Calu3 (cell line): ENCODE measurements at regions not wholly inside any gene's neighbourhood (a gene's known extent, or its start where the extent isn't known, plus 50 kb on each side); places are given as distances from the start of the nearest gene placed in this dataset.

ENCODE experiments used
- BruUV-seq: library from RNA; stranded (reverse); fragments of 400-500 nt; replicated peaks from 2 replicates; lab custom pipeline; 2021; lab: Mats Ljungman, UMichigan
- CTCF ChIA-PET: fragments of 300-600 bp; sonication (Branson Sonifier 250); formaldehyde crosslinking; loops from one replicate; lab custom pipeline; 2022; ENCODE audit warnings: antibody characterized with exemption; lab: Charles Lee
- DNase-seq: peaks from one replicate; pipeline ENCODE4 v3.0.0; 2022
- H3K27ac Mint-ChIP-seq: one replicate; pipeline ENCODE4 v1.8.0; 2022; ENCODE audit warnings: mixed read lengths; ENCODE audit not compliant: unreplicated experiment
- H3K27me3 Mint-ChIP-seq: one replicate; pipeline ENCODE4 v1.8.0; 2022; ENCODE audit warnings: mixed read lengths; ENCODE audit not compliant: unreplicated experiment
- H3K36me3 Mint-ChIP-seq: one replicate; pipeline ENCODE4 v1.8.0; 2022; ENCODE audit warnings: mild to moderate bottlenecking, moderate library complexity, mixed read lengths; ENCODE audit not compliant: insufficient read depth, unreplicated experiment
- H3K4me1 Mint-ChIP-seq: one replicate; pipeline ENCODE4 v1.8.0; 2022; ENCODE audit warnings: mild to moderate bottlenecking, low read depth, mixed read lengths; ENCODE audit not compliant: unreplicated experiment
- H3K4me3 Mint-ChIP-seq: one replicate; pipeline ENCODE4 v1.8.0; 2022; ENCODE audit warnings: mild to moderate bottlenecking, low read depth, moderate library complexity, mixed read lengths; ENCODE audit not compliant: unreplicated experiment
- H3K9me3 Mint-ChIP-seq: one replicate; pipeline ENCODE4 v1.8.0; 2022; ENCODE audit warnings: low read depth, mixed read lengths; ENCODE audit not compliant: unreplicated experiment
- CTCF ChIP-seq: fragments of 200-600 bp; IDR thresholded peaks from one replicate; pipeline ENCODE4 v1.8.0; 2022; ENCODE audit warnings: antibody characterized with exemption; ENCODE audit not compliant: unreplicated experiment
- intact Hi-C: fragments of 100-400 bp; cut with micrococcal nuclease; formaldehyde crosslinking; loops from one replicate; pipeline ENCODE4 v1.10.0; 2022; ENCODE audit not compliant: unreplicated experiment

- H3K9me3 Mint-ChIP-seq = peaks cover under 1% of the 10 kb centered on the region
- H3K27ac Mint-ChIP-seq = no peak overlapping the region
- no peaks in the 10 kb centered on the region for H3K36me3 Mint-ChIP-seq
- no peaks in the 10 kb centered on the region for H3K27me3 Mint-ChIP-seq
- no peak for TF ChIP-seq CTCF
- no TSS peak for BruUV-seq
- CTCF ChIA-PET = no interaction called here
- no peak for DNase-seq
- H3K4me3 Mint-ChIP-seq = no peak overlapping the region
- H3K4me1 Mint-ChIP-seq = peaks cover 28% of the 10 kb centered on the region
- intact Hi-C loops = no loop called here
Measured at GRCh38 chr4:156635051-156635450, 336.5 kb downstream of the PDGFC start.

DNA sequence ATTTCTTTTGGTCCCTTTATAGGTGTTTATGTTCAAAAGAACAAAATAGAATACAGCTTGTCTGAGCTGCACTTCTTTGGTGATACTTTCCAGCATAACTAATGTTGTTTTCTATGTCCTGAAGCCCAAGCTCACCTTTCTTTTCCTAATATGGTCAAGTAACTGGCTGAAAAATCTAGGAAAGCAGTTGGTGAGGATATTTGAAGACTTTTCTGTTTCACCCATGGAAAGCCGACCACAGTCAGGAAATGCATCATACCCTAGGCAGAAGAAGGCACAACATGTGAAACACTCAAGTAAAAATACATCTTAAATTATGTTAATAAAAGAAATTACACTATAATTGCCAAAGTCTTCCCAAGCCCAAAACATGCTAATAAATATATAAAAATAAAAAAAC is 337.0 kb downstream of the PDGFC start:
- CTCF ChIA-PET = no interaction called here
- H3K9me3 Mint-ChIP-seq = peaks cover 3% of the 10 kb centered on the region
- H3K36me3 Mint-ChIP-seq = no peaks in the 10 kb centered on the region
- no peak for DNase-seq
- H3K4me1 Mint-ChIP-seq = peaks cover 28% of the 10 kb centered on the region
- H3K27ac Mint-ChIP-seq = no peak overlapping the region
- no TSS peak for BruUV-seq
- intact Hi-C loops = no loop called here
- H3K4me3 Mint-ChIP-seq = no peak overlapping the region
- TF ChIP-seq CTCF = no peak
- no peaks in the 10 kb centered on the region for H3K27me3 Mint-ChIP-seq

- no TSS peak for BruUV-seq
- Mint-ChIP-seq H3K27ac (no peak overlapping the region), H3K27me3 (no peaks in the 10 kb centered on the region), H3K4me1 (peaks cover 21% of the 10 kb centered on the region), H3K9me3 (peaks cover 3% of the 10 kb centered on the region), H3K36me3 (no peaks in the 10 kb centered on the region), H3K4me3 (no peak overlapping the region)
- intact Hi-C loops = no loop called here
- no peak for DNase-seq
- CTCF ChIA-PET = no interaction called here
- no peak for TF ChIP-seq CTCF
Measured at GRCh38 chr4:156633847-156634246, 337.8 kb downstream of the PDGFC start.

- H3K27me3 Mint-ChIP-seq = no peaks in the 10 kb centered on the region
- CTCF ChIA-PET = no interaction called here
- no peaks in the 10 kb centered on the region for H3K36me3 Mint-ChIP-seq
- no peak overlapping the region for H3K4me3 Mint-ChIP-seq
- no TSS peak for BruUV-seq
- H3K4me1 Mint-ChIP-seq = no peaks in the 10 kb centered on the region
- intact Hi-C loops = no loop called here
- no peak for TF ChIP-seq CTCF
- no peak overlapping the region for H3K27ac Mint-ChIP-seq
- no peak for DNase-seq
- peaks cover 5% of the 10 kb centered on the region for H3K9me3 Mint-ChIP-seq
Measured at GRCh38 chr4:156628858-156629257, 342.7 kb downstream of the PDGFC start.
